SU-DHL-6 (cell line): ENCODE measurements at regions not wholly inside any gene's neighbourhood (a gene's known extent, or its start where the extent isn't known, plus 50 kb on each side); places are given as distances from the start of the nearest gene placed in this dataset.

Source experiments
- EZH2phosphoT487 ChIP-seq: fragments of 200-600 bp; sonication (generic), shearing (Covaris generic); conservative IDR thresholded peaks from 2 replicates; pipeline ENCODE4 v1.6.1; 2018; ENCODE audit warnings: mild to moderate bottlenecking, antibody characterized with exemption, low read length, moderate library complexity, mixed read lengths
- TF ChIP-seq, protein P1 (sequence below): fragments of 200-600 bp; sonication (generic); IDR thresholded peaks from one replicate; pipeline ENCODE4 v1.5.1; 2017; ENCODE audit warnings: antibody characterized with exemption, mild to moderate bottlenecking, low read length, moderate library complexity; ENCODE audit not compliant: insufficient read depth, poor library complexity, severe bottlenecking

DNA sequence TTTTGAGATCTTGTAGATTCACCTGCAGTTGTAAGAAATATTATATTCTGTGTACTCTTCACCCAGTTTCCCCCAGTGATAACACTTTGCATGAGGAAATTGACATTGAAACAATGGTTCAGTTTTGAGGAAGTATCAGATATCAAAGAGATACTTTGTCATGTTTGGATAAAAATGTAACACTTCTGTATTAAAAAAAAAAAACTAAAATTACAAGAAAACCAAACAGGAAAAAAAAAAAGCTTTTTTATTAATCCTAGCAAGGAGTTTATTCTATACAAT lies 204.0 kb downstream of the ARL4C start:
- TF ChIP-seq, protein P1, sequence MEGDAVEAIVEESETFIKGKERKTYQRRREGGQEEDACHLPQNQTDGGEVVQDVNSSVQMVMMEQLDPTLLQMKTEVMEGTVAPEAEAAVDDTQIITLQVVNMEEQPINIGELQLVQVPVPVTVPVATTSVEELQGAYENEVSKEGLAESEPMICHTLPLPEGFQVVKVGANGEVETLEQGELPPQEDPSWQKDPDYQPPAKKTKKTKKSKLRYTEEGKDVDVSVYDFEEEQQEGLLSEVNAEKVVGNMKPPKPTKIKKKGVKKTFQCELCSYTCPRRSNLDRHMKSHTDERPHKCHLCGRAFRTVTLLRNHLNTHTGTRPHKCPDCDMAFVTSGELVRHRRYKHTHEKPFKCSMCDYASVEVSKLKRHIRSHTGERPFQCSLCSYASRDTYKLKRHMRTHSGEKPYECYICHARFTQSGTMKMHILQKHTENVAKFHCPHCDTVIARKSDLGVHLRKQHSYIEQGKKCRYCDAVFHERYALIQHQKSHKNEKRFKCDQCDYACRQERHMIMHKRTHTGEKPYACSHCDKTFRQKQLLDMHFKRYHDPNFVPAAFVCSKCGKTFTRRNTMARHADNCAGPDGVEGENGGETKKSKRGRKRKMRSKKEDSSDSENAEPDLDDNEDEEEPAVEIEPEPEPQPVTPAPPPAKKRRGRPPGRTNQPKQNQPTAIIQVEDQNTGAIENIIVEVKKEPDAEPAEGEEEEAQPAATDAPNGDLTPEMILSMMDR, result no peak
- TF ChIP-seq EZH2phosphoT487, result no peak
